Parathyroid adenoma (tissue), 2 donors: ENCODE measurements at regions not wholly inside any gene's neighbourhood (a gene's known extent, or its start where the extent isn't known, plus 50 kb on each side); places are given as distances from the start of the nearest gene placed in this dataset.
"Not testable (repeated sequence)": the region's sequence is repeated elsewhere in the genome, so short reads cannot be mapped to it uniquely, and the experiment has no call there.

ENCODE experiments used
- H2AFZ ChIP-seq: fragments of 300-600 bp; sonication (generic); one replicate; pipeline ENCODE4 v1.7.0; 2017; ENCODE audit warnings: antibody characterized with exemption, mild to moderate bottlenecking
- H3K27ac ChIP-seq: fragments of 300-600 bp; sonication (generic); one replicate; pipeline ENCODE4 v1.7.0; 2017
- H3K27me3 ChIP-seq: fragments of 300-600 bp; sonication (generic); one replicate; pipeline ENCODE4 v1.7.0; 2017; ENCODE audit warnings: low read length; ENCODE audit not compliant: control insufficient read depth, insufficient read depth
- H3K36me3 ChIP-seq: fragments of 300-600 bp; sonication (generic); one replicate; pipeline ENCODE4 v1.7.0; 2017; ENCODE audit warnings: low read length; ENCODE audit not compliant: control insufficient read depth, insufficient read depth
- H3K4me1 ChIP-seq: fragments of 300-600 bp; sonication (generic); one replicate; pipeline ENCODE4 v1.7.0; 2017; ENCODE audit warnings: control low read depth
- H3K4me2 ChIP-seq: fragments of 300-600 bp; sonication (generic); one replicate; pipeline ENCODE4 v1.7.0; 2017; ENCODE audit warnings: low read length
- H3K4me3 ChIP-seq: fragments of 300-600 bp; sonication (generic); one replicate; pipeline ENCODE4 v1.7.0; 2017; ENCODE audit warnings: low read depth, low read length
- H3K79me2 ChIP-seq: fragments of 300-600 bp; sonication (generic); one replicate; pipeline ENCODE4 v1.7.0; 2017; ENCODE audit warnings: control low read depth
- H3K9ac ChIP-seq: fragments of 300-600 bp; sonication (generic); one replicate; pipeline ENCODE4 v1.7.0; 2017; ENCODE audit warnings: mild to moderate bottlenecking
- H3K9me3 ChIP-seq: fragments of 300-600 bp; sonication (generic); one replicate; pipeline ENCODE4 v1.7.0; 2017; ENCODE audit warnings: low read length; ENCODE audit not compliant: control insufficient read depth
- CTCF ChIP-seq: fragments of 300-600 bp; sonication (generic); IDR thresholded peaks from one replicate; pipeline ENCODE4 v1.7.0; 2017; ENCODE audit warnings: antibody characterized with exemption, mild to moderate bottlenecking
- donor health status: primary hyperparathyroidism.

GRCh38 chr16:9627427-9627826 lies 536.0 kb downstream of the HAPSTR1 start:
- Histone ChIP-seq H2AFZ (no peak overlapping the region), H3K36me3 (no peaks in the 10 kb centered on the region), H3K4me1 (no peaks in the 10 kb centered on the region), H3K4me3 (no peak overlapping the region), H3K9me3 (no peaks in the 10 kb centered on the region), H3K79me2 (no peaks in the 10 kb centered on the region), H3K9ac (no peak overlapping the region), H3K27ac (no peak overlapping the region), H3K27me3 (no peaks in the 10 kb centered on the region), H3K4me2 (no peak overlapping the region)
- TF ChIP-seq CTCF, result no peak

- Histone ChIP-seq H3K36me3 (no peaks in the 10 kb centered on the region), H3K79me2 (no peaks in the 10 kb centered on the region), H2AFZ (no peak overlapping the region), H3K27ac (no peak overlapping the region), H3K27me3 (no peaks in the 10 kb centered on the region), H3K4me2 (no peak overlapping the region), H3K9me3 (no peaks in the 10 kb centered on the region), H3K9ac (no peak overlapping the region), H3K4me1 (no peaks in the 10 kb centered on the region), H3K4me3 (no peak overlapping the region)
- TF ChIP-seq CTCF, result no peak
Measured at GRCh38 chr16:9630119-9630518, 538.7 kb downstream of the HAPSTR1 start.

- no peak overlapping the region for H3K27ac ChIP-seq
- H3K79me2 ChIP-seq, result no peaks in the 10 kb centered on the region
- no peak overlapping the region for H3K4me3 ChIP-seq
- H3K9ac ChIP-seq, result no peak overlapping the region
- H3K4me1 ChIP-seq, result no peaks in the 10 kb centered on the region
- H3K4me2 ChIP-seq, result no peak overlapping the region
- no peak for TF ChIP-seq CTCF
- H3K27me3 ChIP-seq, result no peaks in the 10 kb centered on the region
- no peaks in the 10 kb centered on the region for H3K36me3 ChIP-seq
- no peak overlapping the region for H2AFZ ChIP-seq
- no peaks in the 10 kb centered on the region for H3K9me3 ChIP-seq
Measured at GRCh38 chr16:9630985-9631384, 539.5 kb downstream of the HAPSTR1 start.

GRCh38 chr16:9633844-9634243 lies 542.4 kb downstream of the HAPSTR1 start:
- no peaks in the 10 kb centered on the region for H3K27me3 ChIP-seq
- no peaks in the 10 kb centered on the region for H3K36me3 ChIP-seq
- no peaks in the 10 kb centered on the region for H3K4me1 ChIP-seq
- H3K4me3 ChIP-seq, result no peak overlapping the region
- H3K4me2 ChIP-seq, result no peak overlapping the region
- H3K79me2 ChIP-seq, result no peaks in the 10 kb centered on the region
- H3K27ac ChIP-seq, result no peak overlapping the region
- no peak overlapping the region for H2AFZ ChIP-seq
- H3K9me3 ChIP-seq, result no peaks in the 10 kb centered on the region
- H3K9ac ChIP-seq, result no peak overlapping the region
- no peak for TF ChIP-seq CTCF

- not testable (repeated sequence) for H3K9ac ChIP-seq, H3K27ac ChIP-seq, H3K4me1 ChIP-seq, H3K79me2 ChIP-seq, H3K4me3 ChIP-seq, H3K27me3 ChIP-seq, H3K9me3 ChIP-seq, H3K4me2 ChIP-seq, H2AFZ ChIP-seq, H3K36me3 ChIP-seq
Measured at GRCh38 chr16:9635150-9635720, 543.8 kb downstream of the HAPSTR1 start.
